ENCODE measurements at regions not wholly inside any gene's neighbourhood (a gene's known extent, or its start where the extent isn't known, plus 50 kb on each side); places are given as distances from the start of the nearest gene placed in this dataset.

DNA sequence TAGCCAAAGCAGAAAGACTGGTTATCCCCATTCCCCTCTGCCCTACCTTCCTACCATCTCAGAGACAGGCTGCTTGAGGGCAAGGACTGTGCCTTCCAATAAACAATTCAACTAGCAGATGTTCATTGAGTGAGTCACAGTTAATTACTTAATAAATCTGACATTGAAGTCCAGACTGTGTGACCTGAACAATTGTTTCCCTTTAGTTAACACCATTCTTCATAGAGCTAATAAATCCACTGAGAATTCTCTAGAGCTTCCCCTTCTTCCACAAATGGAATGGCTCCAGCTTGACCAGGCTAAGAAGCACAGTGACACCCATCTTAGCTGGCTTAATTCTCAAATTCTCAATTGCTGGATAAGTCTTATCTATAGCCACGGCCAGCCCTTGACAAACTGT lies 61.9 kb upstream of the GJA5 start:
- no peak for DNase-seq (ENCODE audit: low read depth)
- TF ChIP-seq POLR2A (IDR thresholded peaks at IDR 0.05; ENCODE audit: extremely low read depth, insufficient read length) (no peak), MYC (IDR thresholded peaks at IDR 0.05; ENCODE audit: low read depth, low read length) (no peak)
- TF ChIP-seq, protein P1, sequence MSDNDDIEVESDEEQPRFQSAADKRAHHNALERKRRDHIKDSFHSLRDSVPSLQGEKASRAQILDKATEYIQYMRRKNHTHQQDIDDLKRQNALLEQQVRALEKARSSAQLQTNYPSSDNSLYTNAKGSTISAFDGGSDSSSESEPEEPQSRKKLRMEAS (IDR thresholded peaks at IDR 0.05; ENCODE audit: low read depth, low read length), result no peak
- TF ChIP-seq, protein P2, sequence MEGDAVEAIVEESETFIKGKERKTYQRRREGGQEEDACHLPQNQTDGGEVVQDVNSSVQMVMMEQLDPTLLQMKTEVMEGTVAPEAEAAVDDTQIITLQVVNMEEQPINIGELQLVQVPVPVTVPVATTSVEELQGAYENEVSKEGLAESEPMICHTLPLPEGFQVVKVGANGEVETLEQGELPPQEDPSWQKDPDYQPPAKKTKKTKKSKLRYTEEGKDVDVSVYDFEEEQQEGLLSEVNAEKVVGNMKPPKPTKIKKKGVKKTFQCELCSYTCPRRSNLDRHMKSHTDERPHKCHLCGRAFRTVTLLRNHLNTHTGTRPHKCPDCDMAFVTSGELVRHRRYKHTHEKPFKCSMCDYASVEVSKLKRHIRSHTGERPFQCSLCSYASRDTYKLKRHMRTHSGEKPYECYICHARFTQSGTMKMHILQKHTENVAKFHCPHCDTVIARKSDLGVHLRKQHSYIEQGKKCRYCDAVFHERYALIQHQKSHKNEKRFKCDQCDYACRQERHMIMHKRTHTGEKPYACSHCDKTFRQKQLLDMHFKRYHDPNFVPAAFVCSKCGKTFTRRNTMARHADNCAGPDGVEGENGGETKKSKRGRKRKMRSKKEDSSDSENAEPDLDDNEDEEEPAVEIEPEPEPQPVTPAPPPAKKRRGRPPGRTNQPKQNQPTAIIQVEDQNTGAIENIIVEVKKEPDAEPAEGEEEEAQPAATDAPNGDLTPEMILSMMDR (IDR thresholded peaks at IDR 0.05; ENCODE audit: low read depth, low read length), result no peak
- no peak overlapping the region for H3K4me3 ChIP-seq (ENCODE audit: low read depth, low read length)

DNA sequence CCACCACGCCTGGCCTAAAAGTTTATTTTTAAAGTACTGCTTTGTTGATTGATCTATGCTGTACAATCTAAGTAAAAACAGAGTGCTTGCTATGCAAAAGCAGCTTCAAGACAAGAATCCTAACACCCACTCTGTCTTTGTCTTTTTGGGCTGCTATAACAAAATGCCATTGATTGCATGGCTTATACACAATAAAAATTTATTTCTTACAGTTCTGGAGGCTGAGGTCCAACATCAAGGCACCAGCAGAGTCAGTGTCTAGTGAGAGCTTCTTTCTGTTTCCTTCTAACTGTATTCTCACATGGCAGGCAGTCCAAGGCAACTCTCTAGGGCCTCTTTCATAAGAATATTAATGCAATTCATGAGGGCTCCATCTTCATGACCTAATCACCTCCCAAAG lies 63.6 kb upstream of the GJA5 start:
- H3K4me3 ChIP-seq (ENCODE audit: low read depth, low read length), result no peak overlapping the region
- no peak for DNase-seq (ENCODE audit: low read depth)
- TF ChIP-seq MYC (IDR thresholded peaks at IDR 0.05; ENCODE audit: low read depth, low read length) (no peak), POLR2A (IDR thresholded peaks at IDR 0.05; ENCODE audit: extremely low read depth, insufficient read length) (no peak)
- TF ChIP-seq, protein P1 (IDR thresholded peaks at IDR 0.05; ENCODE audit: low read depth, low read length), result no peak

DNA sequence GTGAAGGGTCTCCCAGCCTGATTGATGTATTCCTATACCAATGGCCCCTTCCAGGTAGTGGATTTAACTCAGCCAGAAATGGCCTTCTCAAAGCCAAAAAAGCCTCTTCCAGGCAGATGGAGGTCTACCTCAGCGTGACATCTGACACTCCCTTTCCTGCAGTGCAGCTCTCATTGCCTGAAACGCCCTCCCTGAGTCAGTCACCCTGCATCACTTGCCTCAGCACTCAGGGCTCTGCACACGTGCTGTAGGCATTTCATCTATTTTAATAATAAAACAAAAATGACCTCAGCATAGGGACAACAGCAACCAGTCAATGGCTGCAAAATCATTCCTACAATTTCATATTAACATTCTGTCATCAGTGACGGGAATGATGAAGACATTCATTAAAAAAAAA lies 64.4 kb upstream of the GJA5 start:
- TF ChIP-seq MYC (IDR thresholded peaks at IDR 0.05; ENCODE audit: low read depth, low read length), result no peak
- no peak for TF ChIP-seq POLR2A (IDR thresholded peaks at IDR 0.05; ENCODE audit: extremely low read depth, insufficient read length)
- TF ChIP-seq, protein P1 (IDR thresholded peaks at IDR 0.05; ENCODE audit: low read depth, low read length), result no peak
- TF ChIP-seq, protein P2 (IDR thresholded peaks at IDR 0.05; ENCODE audit: low read depth, low read length), result no peak
- no peak overlapping the region for H3K4me3 ChIP-seq (ENCODE audit: low read depth, low read length)
- no peak for DNase-seq (ENCODE audit: low read depth)

DNA sequence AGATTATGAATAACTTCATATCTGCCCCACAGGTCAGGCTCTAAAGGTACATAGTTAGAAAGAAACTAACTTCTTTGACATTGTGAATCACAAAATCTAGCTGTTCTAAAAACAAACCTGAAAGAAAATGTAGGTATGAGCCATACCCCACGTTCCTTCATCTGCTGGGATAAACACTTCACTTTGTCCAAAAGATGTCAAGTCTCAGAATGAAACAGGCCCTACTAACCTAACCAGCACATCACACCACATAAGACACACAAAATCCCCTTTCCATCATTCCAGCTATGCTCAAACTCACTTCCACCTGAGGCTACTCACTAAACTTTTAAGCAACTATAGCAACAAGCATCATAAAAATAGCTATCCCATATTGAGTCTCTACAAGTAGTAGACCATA lies 65.2 kb upstream of the GJA5 start:
- no peak overlapping the region for H3K4me3 ChIP-seq (ENCODE audit: low read depth, low read length)
- TF ChIP-seq MYC (IDR thresholded peaks at IDR 0.05; ENCODE audit: low read depth, low read length), result no peak
- DNase-seq (ENCODE audit: low read depth), result no peak

DNA sequence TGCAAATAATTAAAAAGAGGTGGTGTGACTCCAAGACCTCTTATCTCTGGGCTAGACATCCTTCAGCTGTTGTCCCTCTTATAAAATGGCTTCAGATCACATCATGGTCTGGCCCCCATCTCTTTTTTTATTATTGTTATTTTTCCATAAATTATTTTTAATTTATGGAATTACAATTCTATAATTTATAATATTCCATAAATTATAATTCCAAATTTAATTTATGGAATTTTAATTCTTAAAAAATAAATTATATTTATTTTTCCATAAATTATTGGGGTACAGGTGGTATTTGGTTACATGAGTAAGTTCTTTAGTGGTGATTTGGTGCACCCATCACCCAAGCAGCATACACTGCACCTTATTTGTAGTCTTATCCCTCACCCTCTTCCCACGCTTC lies 65.9 kb upstream of the GJA5 start:
- no peak overlapping the region for H3K4me3 ChIP-seq (ENCODE audit: low read depth, low read length)
- TF ChIP-seq, protein P2 (IDR thresholded peaks at IDR 0.05; ENCODE audit: low read depth, low read length), result no peak
- TF ChIP-seq MYC (IDR thresholded peaks at IDR 0.05; ENCODE audit: low read depth, low read length), result no peak
- TF ChIP-seq, protein P1 (IDR thresholded peaks at IDR 0.05; ENCODE audit: low read depth, low read length), result no peak
- TF ChIP-seq POLR2A (IDR thresholded peaks at IDR 0.05; ENCODE audit: extremely low read depth, insufficient read length), result no peak
- no peak for DNase-seq (ENCODE audit: low read depth)

DNA sequence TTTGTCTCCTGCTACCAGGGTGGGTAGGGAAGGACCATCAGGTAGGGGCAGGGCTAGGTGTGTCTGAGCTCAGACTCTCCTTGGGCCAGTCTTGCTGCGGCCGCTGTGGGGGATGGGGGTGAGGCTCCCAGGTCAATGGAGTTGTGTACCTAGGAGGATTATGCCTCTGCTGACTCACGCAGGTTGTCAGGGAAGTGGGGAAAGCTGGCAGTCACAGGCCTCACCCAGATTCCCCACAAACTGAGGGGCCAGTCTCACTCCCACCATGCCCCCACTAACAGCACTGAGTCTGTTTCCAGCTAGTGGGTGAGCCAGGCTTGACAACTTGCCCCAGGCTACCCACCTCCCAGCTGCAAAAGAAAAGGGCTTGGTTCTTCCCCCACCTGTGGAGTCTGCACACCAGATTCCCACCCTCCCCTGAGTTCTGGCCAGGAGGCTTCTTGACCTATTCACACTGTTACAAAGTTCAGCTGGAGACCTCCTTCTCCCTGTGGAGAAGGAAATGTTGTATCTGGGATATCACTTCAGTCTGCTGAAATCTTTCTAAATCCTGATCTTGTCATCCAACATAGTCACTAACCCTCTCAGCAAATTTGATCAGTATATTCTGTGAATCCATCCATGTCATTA lies 69.2 kb upstream of the GJA8 start:
- no peak overlapping the region for H3K4me3 ChIP-seq (ENCODE audit: low read depth, low read length)
- DNase-seq (ENCODE audit: low read depth), result no peak

More for the DNA sequence above, 69.2 kb upstream of the GJA8 start:
- TF ChIP-seq MYC (IDR thresholded peaks at IDR 0.05; ENCODE audit: low read depth, low read length), result no peak
- TF ChIP-seq, protein P2 (IDR thresholded peaks at IDR 0.05; ENCODE audit: low read depth, low read length), result no peak
- TF ChIP-seq, protein P1 (IDR thresholded peaks at IDR 0.05; ENCODE audit: low read depth, low read length), result no peak
- no peak for TF ChIP-seq POLR2A (IDR thresholded peaks at IDR 0.05; ENCODE audit: extremely low read depth, insufficient read length)

Data from NB4 (cell line).